PC-3 (cell line): ENCODE measurements at regions not wholly inside any gene's neighbourhood (a gene's known extent, or its start where the extent isn't known, plus 50 kb on each side); places are given as distances from the start of the nearest gene placed in this dataset.

Experiments
- ATAC-seq: fragments of 200-7000 bp; cut with Tn5 transposase; 2 replicates; pipeline ENCODE4 v1.9.1; 2020; ENCODE audit warnings: mild to moderate bottlenecking, moderate library complexity
- BruUV-seq: library from RNA; stranded (reverse); fragments of 400-500 nt; replicated peaks from 2 replicates; lab custom pipeline; 2021; lab: Mats Ljungman, UMichigan
- CTCF ChIA-PET: fragments of 300-600 bp; sonication (Branson Sonifier 250); formaldehyde crosslinking; loops from one replicate; lab custom pipeline; 2022; ENCODE audit warnings: antibody characterized with exemption; lab: Charles Lee
- POLR2A ChIA-PET: fragments of 300-600 bp; sonication (Branson Sonifier 250); formaldehyde crosslinking; loops from one replicate; lab custom pipeline; 2022; ENCODE audit warnings: antibody characterized with exemption; ENCODE audit not compliant: unreplicated experiment; lab: Charles Lee
- DNase-seq: peaks from one replicate; pipeline ENCODE4 v3.0.0-alpha.2; 2015
- H2AFZ ChIP-seq: fragments of 300-600 bp; sonication (generic); 2 replicates; pipeline ENCODE4 v1.6.0; 2016; ENCODE audit warnings: antibody characterized with exemption, low read length
- H3F3A ChIP-seq: fragments of 300-600 bp; sonication (generic); one replicate; pipeline ENCODE4 v1.6.0; 2017; ENCODE audit warnings: antibody characterized with exemption, low read length, control low read depth, mild to moderate bottlenecking; ENCODE audit not compliant: unreplicated experiment
- H3K27ac ChIP-seq: fragments of 300-600 bp; sonication (generic); 2 replicates; pipeline ENCODE4 v1.5.1; 2016; ENCODE audit warnings: mild to moderate bottlenecking, low read length
- H3K27me3 ChIP-seq: fragments of 300-600 bp; sonication (generic); 2 replicates; pipeline ENCODE4 v1.6.1; 2016; ENCODE audit warnings: low read length, mixed read lengths
- H3K36me3 ChIP-seq: fragments of 300-600 bp; sonication (generic); 2 replicates; pipeline ENCODE4 v1.6.1; 2016; ENCODE audit warnings: low read depth, mixed run types, low read length, mixed read lengths
- H3K4me1 ChIP-seq: fragments of 300-600 bp; sonication (generic); 2 replicates; pipeline ENCODE4 v1.5.1; 2016; ENCODE audit warnings: low read length; ENCODE audit not compliant: insufficient read depth
- H3K4me2 ChIP-seq: fragments of 300-600 bp; sonication (generic); 2 replicates; pipeline ENCODE4 v1.6.0; 2016; ENCODE audit warnings: low read length
- H3K4me3 ChIP-seq: fragments of 300-600 bp; sonication (generic); 2 replicates; pipeline ENCODE4 v1.5.1; 2016; ENCODE audit warnings: mild to moderate bottlenecking, low read length, mixed read lengths
- H3K79me2 ChIP-seq: fragments of 300-600 bp; sonication (generic); 2 replicates; pipeline ENCODE4 v1.6.1; 2017; ENCODE audit warnings: low read length, mixed read lengths
- H3K9ac ChIP-seq: fragments of 300-600 bp; sonication (generic); 2 replicates; pipeline ENCODE4 v1.6.0; 2016; ENCODE audit warnings: mild to moderate bottlenecking, low read length
- H3K9me2 ChIP-seq: fragments of 300-600 bp; sonication (generic); replicated peaks from 2 replicates; pipeline ENCODE4 v1.6.1; 2016; ENCODE audit warnings: mixed run types, low read length, mixed read lengths
- H3K9me3 ChIP-seq: fragments of 300-600 bp; sonication (generic); 2 replicates; pipeline ENCODE4 v1.6.1; 2016; ENCODE audit warnings: low read length, mixed read lengths
- H4K20me1 ChIP-seq: fragments of 300-600 bp; sonication (generic); 2 replicates; pipeline ENCODE4 v1.6.1; 2016; ENCODE audit warnings: low read length, mixed read lengths
- EZH2 ChIP-seq: fragments of 300-600 bp; sonication (generic); IDR thresholded peaks from one replicate; pipeline ENCODE4 v1.6.1; 2017; ENCODE audit warnings: antibody characterized with exemption, mild to moderate bottlenecking, low read length; ENCODE audit not compliant: unreplicated experiment
- EZH2phosphoT487 ChIP-seq: fragments of 300-600 bp; sonication (generic); IDR thresholded peaks from 2 replicates; pipeline ENCODE4 v1.6.1; 2018; ENCODE audit warnings: mild to moderate bottlenecking, antibody characterized with exemption, low read length, borderline replicate concordance
- intact Hi-C: fragments of 100-400 bp; cut with micrococcal nuclease; formaldehyde crosslinking; loops from 2 replicates; pipeline ENCODE4 v1.9.0; 2023
- TF ChIP-seq, protein P1 (sequence below): fragments of 300-600 bp; sonication (generic); conservative IDR thresholded peaks from 2 replicates; pipeline ENCODE4 v1.5.1; 2017; ENCODE audit warnings: antibody characterized with exemption, low read depth, mild to moderate bottlenecking, low read length

DNA sequence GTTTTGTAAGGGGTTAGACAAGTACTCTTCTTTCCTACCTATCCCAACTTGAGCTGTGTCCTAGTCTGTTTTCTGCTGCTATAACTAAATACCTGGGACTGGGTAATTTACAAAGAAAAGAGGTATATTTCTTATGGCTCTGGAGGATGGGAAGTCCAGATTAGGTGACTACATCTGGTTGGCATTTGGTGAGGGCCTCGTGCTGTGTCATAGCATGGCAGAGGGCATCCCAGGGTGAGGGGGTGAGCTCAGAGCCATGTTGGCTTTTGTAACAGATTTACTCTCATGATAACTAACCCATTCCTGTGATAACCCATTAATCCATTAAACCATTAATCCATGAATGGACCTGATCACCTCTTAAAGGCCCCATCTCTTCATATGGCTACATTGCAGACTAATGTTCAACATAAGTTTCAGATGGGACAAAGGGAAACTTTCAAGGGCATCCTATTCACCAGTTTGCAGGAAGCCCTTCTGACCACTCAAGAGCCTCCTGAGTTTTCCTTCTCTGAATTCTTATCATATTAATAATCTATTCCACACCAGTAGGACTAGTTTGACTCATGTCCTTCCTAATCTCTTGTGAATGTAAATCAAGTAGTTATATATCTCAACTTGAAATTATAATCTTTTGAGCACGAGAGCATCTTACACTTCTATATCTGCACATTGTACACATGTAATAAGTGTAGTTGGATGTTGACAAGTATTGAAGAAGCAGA is 185.7 kb upstream of the ZPLD1 start:
- Histone ChIP-seq H3K27ac (no peak overlapping the region), H3K9ac (no peak overlapping the region), H3K27me3 (no peaks in the 10 kb centered on the region), H3K9me3 (no peaks in the 10 kb centered on the region), H3K4me1 (no peaks in the 10 kb centered on the region), H2AFZ (no peak overlapping the region), H4K20me1 (no peaks in the 10 kb centered on the region), H3K4me3 (no peak overlapping the region), H3K79me2 (no peaks in the 10 kb centered on the region), H3K9me2 (no peaks in the 10 kb centered on the region), H3K36me3 (no peaks in the 10 kb centered on the region), H3F3A (no peaks in the 10 kb centered on the region), H3K4me2 (no peak overlapping the region)
- CTCF ChIA-PET: no interaction called here
- POLR2A ChIA-PET: interaction anchor here (0.6 kb wide), 1 partner anchor 399 kb away, joined by 3 read pairs; no protein-coding TSS in a partner anchor
- TF ChIP-seq, protein P1, sequence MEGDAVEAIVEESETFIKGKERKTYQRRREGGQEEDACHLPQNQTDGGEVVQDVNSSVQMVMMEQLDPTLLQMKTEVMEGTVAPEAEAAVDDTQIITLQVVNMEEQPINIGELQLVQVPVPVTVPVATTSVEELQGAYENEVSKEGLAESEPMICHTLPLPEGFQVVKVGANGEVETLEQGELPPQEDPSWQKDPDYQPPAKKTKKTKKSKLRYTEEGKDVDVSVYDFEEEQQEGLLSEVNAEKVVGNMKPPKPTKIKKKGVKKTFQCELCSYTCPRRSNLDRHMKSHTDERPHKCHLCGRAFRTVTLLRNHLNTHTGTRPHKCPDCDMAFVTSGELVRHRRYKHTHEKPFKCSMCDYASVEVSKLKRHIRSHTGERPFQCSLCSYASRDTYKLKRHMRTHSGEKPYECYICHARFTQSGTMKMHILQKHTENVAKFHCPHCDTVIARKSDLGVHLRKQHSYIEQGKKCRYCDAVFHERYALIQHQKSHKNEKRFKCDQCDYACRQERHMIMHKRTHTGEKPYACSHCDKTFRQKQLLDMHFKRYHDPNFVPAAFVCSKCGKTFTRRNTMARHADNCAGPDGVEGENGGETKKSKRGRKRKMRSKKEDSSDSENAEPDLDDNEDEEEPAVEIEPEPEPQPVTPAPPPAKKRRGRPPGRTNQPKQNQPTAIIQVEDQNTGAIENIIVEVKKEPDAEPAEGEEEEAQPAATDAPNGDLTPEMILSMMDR: no peak
- TF ChIP-seq EZH2phosphoT487 (no peak), EZH2 (no peak)
- no peak for DNase-seq
- no TSS peak for BruUV-seq
- intact Hi-C loops: no loop called here
- ATAC-seq: no peak

DNA sequence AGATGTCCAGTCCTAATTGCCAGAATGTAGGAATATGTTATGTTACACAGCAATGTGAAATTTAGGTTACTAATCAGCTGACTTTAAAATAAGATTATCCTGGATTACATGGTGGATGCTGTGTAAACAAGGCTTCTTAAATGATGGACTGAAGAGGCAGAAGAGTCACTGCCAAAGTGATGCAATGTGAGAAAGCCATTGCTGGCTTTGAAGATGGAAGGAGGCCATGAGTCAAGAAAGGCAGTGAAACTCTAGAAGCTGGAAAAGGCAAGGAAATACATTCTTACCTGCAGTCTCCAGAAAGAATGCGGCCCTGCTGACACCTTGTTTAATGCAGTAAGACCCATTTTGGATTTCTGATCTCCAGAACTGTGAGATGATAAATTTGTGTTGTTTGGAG is 179.1 kb upstream of the ZPLD1 start:
- ChIA-PET CTCF (no interaction called here), POLR2A (no interaction called here)
- Histone ChIP-seq H3K79me2 (no peaks in the 10 kb centered on the region), H2AFZ (no peak overlapping the region), H3K4me3 (no peak overlapping the region), H3F3A (no peaks in the 10 kb centered on the region), H3K9me2 (no peaks in the 10 kb centered on the region), H3K27me3 (no peaks in the 10 kb centered on the region), H3K9me3 (no peaks in the 10 kb centered on the region), H3K4me1 (no peaks in the 10 kb centered on the region), H3K27ac (no peak overlapping the region), H3K36me3 (no peaks in the 10 kb centered on the region), H3K4me2 (no peak overlapping the region), H3K9ac (no peak overlapping the region), H4K20me1 (no peaks in the 10 kb centered on the region)
- no peak for TF ChIP-seq EZH2
- TF ChIP-seq EZH2phosphoT487: no peak
- TF ChIP-seq, protein P1: no peak
- DNase-seq (peak; percentile 25), ATAC-seq (no peak)
- intact Hi-C loops: no loop called here
- no TSS peak for BruUV-seq

DNA sequence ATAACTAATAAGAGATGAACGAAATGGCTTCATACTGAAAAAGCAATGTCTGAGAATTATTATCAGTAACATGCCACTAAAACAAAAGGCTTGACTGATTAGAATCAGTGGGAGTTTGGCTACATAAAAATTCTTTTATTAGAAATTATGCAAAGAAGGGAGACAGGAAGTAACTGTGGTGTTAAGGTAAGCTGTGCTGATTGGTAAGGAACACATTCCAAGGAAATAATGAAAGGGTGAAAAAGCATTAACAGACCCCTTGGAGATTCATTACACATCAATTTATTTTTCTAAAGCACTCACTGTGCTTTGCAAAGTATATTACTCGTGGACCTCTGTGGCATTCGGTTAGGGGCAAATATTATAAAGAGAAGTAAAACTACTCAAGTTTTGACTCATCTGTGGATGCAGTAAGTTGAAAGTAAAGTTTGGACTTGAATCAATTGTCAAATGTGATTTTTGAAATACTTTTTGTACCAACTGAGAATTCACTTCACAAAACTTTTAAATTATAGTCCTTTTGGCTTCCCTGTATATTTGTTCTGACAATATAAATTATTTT is 176.1 kb upstream of the ZPLD1 start:
- CTCF ChIA-PET: no interaction called here
- TF ChIP-seq, protein P1: no peak
- TF ChIP-seq EZH2phosphoT487: no peak
- TF ChIP-seq EZH2: no peak
- H3K4me1 ChIP-seq: no peaks in the 10 kb centered on the region
- POLR2A ChIA-PET: no interaction called here
- no peaks in the 10 kb centered on the region for H3K79me2 ChIP-seq
- H3K9ac ChIP-seq: no peak overlapping the region
- no peaks in the 10 kb centered on the region for H3K9me3 ChIP-seq
- DNase-seq: no peak
- BruUV-seq: no TSS peak
- H3K36me3 ChIP-seq: no peaks in the 10 kb centered on the region
- ATAC-seq: peak; percentile 18; the same call in 1 of the 2 replicates
- H3K4me3 ChIP-seq: no peak overlapping the region
- H3K4me2 ChIP-seq: no peak overlapping the region
- H3K27ac ChIP-seq: no peak overlapping the region
- H3K9me2 ChIP-seq: no peaks in the 10 kb centered on the region
- intact Hi-C loops: no loop called here
- H3F3A ChIP-seq: no peaks in the 10 kb centered on the region
- H2AFZ ChIP-seq: no peak overlapping the region
- H4K20me1 ChIP-seq: no peaks in the 10 kb centered on the region
- no peaks in the 10 kb centered on the region for H3K27me3 ChIP-seq
